GM12872 (cell line): ENCODE measurements at regions not wholly inside any gene's neighbourhood (a gene's known extent, or its start where the extent isn't known, plus 50 kb on each side); places are given as distances from the start of the nearest gene placed in this dataset.

ENCODE experiments used
- TF ChIP-seq, protein P1 (sequence below): IDR thresholded peaks from 3 replicates; pipeline ENCODE4 v1.5.1; 2011; ENCODE audit warnings: low read depth, mild to moderate bottlenecking, low read length, moderate library complexity; ENCODE audit not compliant: insufficient read depth

DNA sequence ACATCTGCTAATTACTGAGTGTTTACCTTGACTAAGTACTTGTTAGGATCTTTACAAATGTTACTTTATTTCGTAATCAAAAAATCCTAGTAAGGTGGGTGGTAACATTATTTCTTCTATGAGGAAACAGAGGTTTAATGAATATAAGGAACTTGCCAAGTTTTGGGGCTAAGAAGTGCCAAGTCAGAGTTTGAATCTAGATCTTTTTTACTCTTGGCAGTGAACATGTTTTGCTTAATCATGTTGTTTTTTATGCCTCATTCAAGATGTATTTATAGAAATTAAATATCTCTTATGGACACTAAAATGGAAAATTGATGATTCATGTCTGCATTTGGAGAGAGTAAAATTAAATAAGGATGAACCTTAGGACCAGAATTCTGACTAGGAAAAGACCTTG is 393.7 kb downstream of the UTRN start:
- TF ChIP-seq, protein P1, sequence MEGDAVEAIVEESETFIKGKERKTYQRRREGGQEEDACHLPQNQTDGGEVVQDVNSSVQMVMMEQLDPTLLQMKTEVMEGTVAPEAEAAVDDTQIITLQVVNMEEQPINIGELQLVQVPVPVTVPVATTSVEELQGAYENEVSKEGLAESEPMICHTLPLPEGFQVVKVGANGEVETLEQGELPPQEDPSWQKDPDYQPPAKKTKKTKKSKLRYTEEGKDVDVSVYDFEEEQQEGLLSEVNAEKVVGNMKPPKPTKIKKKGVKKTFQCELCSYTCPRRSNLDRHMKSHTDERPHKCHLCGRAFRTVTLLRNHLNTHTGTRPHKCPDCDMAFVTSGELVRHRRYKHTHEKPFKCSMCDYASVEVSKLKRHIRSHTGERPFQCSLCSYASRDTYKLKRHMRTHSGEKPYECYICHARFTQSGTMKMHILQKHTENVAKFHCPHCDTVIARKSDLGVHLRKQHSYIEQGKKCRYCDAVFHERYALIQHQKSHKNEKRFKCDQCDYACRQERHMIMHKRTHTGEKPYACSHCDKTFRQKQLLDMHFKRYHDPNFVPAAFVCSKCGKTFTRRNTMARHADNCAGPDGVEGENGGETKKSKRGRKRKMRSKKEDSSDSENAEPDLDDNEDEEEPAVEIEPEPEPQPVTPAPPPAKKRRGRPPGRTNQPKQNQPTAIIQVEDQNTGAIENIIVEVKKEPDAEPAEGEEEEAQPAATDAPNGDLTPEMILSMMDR: no peak

DNA sequence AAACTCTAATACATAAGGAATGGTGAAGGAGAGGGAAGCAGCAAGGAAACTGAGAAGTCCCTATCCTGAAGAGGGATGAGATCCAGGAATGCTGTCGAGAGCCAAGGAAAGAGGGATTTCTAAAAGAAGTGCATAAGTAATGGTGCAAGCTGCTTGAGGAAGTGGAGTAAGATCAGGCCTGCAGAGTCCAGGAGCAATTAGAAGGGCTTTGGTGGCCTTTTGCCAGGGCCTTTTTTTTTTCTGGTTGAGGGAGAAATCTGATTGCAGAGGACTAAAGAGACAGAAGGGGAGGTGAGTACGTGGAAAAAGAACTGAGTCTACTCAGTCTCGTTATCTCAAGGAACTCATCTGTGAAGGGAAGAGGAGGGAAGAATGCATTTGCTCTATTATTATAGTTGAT is 396.2 kb downstream of the UTRN start:
- TF ChIP-seq, protein P1: no peak

- TF ChIP-seq, protein P1: no peak
These were observed 398.3 kb downstream of the UTRN start for GRCh38 chr6:144683216-144684070.

GRCh38 chr6:144688713-144689112 is 403.6 kb downstream of the UTRN start:
- TF ChIP-seq, protein P1: no peak

GRCh38 chr6:144689503-144690040 is 404.4 kb downstream of the UTRN start:
- TF ChIP-seq, protein P1: no peak

GRCh38 chr6:144690133-144690532 is 405.0 kb downstream of the UTRN start:
- TF ChIP-seq, protein P1: no peak

DNA sequence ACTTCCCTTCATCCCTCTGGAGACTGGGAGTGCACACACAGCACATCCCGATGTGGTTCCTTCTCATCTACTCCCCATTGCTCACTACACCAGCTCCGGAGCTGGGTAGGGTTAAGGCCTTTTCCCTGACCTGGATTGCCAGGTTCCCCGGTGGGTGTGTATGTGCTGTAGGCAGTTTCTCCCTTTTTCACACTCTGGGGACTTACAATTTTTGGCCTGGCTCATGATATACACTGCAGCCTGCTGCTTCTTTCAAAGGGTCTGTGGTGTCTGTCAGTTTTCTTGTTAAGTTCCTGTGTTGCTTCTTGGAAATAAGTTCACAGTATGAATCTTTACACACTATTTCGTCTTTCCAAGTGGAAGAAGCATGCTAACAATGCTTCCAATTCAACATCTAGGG is 405.5 kb downstream of the UTRN start:
- TF ChIP-seq, protein P1: no peak
